ENCODE measurements at regions not wholly inside any gene's neighbourhood (a gene's known extent, or its start where the extent isn't known, plus 50 kb on each side); places are given as distances from the start of the nearest gene placed in this dataset.

GRCh38 chr5:153094333-153094732 lies 396.1 kb upstream of the GRIA1 start:
- no peak for DNase-seq (ENCODE audit: low read depth in 3 of 3, low spot score in 2 of 3)

GRCh38 chr5:153096381-153096780 lies 394.1 kb upstream of the GRIA1 start:
- no peak for DNase-seq (ENCODE audit: low read depth in 3 of 3, low spot score in 2 of 3)

DNA sequence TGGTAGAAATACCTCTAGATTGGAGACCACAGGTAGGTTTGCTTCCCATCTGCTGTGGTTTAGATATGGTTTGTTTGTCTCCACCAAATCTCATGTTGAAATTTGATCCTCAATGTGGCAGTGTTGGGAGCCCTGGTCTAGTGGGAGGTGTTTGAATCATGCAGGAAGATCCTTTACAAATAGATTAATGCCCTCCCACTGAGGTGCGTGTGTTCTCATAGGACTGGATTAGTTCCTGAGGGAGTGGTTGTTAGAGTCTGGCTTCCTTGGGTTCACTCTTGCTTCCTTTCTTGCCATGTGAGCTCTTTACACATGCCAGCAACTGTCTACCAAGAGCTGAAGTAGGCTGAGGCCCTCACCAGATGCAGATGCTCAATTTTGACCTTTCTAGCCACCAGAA lies 391.1 kb upstream of the GRIA1 start:
- no peak for DNase-seq (ENCODE audit: low read depth in 3 of 3, low spot score in 2 of 3)

GRCh38 chr5:153101235-153102180 lies 389.0 kb upstream of the GRIA1 start:
- DNase-seq (ENCODE audit: low read depth in 3 of 3, low spot score in 2 of 3), result no peak

DNA sequence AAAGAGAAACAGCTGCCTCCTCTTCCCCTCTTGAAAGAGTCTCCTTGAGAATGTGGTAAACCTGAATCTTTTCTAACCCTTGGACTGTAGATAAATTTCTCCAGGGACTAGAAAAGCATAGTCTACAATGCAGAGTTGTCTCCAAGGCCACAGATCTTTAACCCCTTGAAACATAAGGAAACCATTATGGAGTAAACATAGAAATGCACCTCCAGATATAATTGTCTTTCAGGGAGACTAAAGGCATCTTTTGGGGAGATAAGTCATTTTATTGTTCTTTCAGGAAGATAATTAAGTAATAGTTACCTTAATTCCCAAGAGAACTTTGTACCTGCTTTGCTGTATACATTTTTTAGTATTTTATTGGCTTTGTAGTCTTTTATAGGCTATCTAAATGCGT lies 373.6 kb upstream of the GRIA1 start:
- DNase-seq (ENCODE audit: low read depth in 3 of 3, low spot score in 2 of 3), result no peak

DNA sequence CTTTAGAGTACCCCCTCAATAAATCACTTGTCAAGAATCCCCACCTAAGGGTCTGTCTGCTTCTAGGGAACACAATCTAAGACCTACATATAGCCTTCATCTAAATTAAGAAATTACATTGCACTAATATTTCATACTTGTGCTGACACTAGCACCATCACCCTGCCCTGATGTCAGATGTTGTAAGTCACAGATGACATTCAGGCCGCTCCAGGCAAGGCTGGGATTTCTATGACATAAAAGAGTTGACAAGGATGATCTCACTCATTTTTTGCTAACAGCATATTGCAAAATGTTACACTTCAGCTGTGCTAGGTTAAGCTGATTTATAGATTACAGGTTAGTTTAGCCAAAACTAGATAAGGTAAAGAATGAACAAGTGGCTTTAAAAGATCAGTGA lies 372.5 kb upstream of the GRIA1 start:
- DNase-seq (ENCODE audit: low read depth in 3 of 3, low spot score in 2 of 3), result no peak

DNA sequence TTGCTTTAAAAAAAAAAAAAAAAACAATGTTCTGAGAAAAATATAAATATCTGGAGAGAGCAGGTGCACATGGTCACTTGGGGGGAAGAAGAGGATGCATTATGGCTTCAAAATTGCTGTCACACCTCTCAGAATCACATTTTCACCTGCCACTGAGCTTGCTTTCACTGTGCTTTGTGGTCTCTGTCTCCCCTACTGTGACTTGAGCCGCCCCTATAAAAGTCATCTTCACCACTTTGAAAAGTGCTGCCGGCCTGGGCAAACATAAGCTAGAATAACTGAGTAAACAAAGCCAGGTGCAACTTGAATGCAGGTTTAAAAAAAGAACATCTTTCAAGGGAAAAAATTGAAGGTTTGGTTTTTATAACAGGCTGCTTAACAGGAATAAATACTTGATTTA lies 368.1 kb upstream of the GRIA1 start:
- peak in 1 of 3 donors; percentile 10 for DNase-seq (ENCODE audit: low read depth in 3 of 3, low spot score in 2 of 3)

GRCh38 chr5:153130296-153130695 lies 360.2 kb upstream of the GRIA1 start:
- DNase-seq (ENCODE audit: low read depth in 3 of 3, low spot score in 2 of 3), result no peak

DNA sequence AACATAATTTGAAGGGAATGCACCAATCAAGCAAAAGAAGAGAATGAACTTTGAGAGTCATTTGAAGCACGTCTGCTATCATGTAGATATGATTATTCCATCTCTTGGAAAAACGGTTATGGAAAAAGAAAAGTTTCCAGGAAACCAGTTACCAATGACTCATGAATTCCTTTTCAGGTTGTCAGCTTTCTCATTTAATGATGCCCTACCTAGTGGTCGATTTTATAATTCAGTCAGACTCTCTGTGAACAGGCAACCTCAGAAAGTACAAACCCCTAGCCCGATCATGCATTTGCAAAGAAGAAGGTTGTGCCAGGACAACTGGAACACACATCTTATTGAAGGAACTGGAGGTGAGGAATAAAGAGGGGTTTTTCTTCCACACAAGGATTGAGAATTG lies 355.1 kb upstream of the GRIA1 start:
- DNase-seq (ENCODE audit: low read depth in 3 of 3, low spot score in 2 of 3), result no peak

DNA sequence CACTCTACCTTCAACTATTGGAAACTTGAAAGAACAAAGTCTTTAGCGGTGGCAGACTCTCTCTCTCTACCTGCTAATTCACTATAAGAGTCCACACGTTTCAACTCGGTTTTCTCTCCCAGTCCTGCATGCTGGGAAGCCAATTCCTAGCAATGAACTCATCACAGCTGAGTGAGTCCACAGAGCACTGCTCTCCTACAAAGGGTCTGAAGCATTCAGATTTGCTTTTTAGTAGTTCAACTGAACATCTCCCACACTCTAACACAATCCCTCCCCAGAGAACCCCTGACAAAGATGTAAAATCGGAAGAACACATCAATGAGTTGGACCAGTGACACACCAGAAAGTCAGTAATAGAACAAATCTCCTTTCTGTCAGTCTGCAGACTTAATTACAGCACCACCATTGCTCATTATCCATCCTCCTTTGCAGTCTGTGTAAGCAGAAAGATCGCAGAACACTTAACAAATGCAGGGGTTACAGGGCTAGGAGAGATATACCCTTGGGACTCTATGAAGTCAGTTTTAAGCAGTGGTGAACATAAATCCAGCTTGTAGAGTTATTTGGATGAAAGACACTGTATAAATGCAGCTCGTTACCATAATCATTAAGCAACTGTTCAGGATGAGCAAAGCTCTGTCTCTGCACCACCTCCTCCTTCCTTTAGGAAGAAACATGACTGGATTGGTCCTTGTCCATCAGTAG lies 353.4 kb upstream of the GRIA1 start:
- no peak for DNase-seq (ENCODE audit: low read depth in 3 of 3, low spot score in 2 of 3)

DNA sequence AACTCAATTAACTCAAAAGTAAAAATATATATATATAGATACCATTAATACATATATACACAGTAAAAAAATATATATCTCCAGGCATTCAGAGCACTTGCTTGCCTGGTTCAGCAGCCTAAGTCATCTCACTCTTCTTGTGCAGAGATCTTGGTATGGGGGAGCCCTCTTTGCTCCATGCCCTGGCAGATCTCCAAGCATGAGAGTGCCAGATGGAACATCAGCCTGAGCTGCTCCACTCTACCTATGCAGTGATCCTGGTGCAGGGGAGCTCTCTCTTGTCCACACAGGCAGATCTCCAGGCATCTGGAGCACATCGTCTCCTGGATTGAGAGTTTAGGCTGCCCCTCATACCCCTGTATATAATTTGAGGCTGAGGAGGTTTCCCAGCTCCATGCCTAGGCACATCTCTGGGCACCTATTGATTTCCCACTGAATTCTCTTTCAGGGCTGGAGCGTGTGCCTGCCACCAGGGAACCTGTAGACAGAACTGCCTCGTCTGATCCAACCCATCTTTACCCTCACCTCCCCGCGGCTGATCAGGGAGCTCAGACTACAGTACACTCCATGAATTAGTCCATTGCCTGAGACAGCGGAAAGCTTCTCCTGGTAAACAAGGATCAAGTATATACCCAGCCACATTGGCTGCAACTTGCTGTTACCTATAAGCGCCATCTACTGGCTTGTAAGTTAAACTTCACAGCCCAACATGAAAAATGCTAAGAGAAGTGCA lies 342.4 kb upstream of the GRIA1 start:
- peak in 2 of 3 donors; percentile 1 to 6 for DNase-seq (ENCODE audit: low read depth in 3 of 3, low spot score in 2 of 3)

- DNase-seq (ENCODE audit: low read depth in 3 of 3, low spot score in 2 of 3), result no peak
These were observed 341.9 kb upstream of the GRIA1 start for GRCh38 chr5:153148624-153148976.

- DNase-seq (ENCODE audit: low read depth in 3 of 3, low spot score in 2 of 3), result no peak
These were observed 338.9 kb upstream of the GRIA1 start for GRCh38 chr5:153151558-153151957.

- DNase-seq (ENCODE audit: low read depth in 3 of 3, low spot score in 2 of 3), result no peak
These were observed 337.4 kb upstream of the GRIA1 start for GRCh38 chr5:153153086-153153485.

DNA sequence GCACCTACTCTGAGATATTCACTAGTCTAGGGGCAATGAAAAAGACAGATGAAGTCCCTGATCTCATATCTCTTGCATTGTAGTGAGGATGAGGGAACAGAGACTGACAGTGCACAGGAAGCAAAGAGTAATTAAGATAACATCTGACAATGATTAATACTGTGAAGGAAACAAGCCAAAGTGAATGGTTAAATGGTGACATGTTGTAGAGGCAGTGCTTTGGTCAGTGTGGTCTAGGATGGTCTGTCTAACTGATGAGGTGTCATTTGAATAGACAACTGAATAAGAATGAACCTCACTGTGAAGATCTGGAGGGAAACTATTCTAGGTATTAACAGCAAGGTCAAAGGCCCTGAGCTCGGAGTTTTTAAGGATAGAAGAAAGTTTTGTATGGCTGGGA lies 333.3 kb upstream of the GRIA1 start:
- DNase-seq (ENCODE audit: low read depth in 3 of 3, low spot score in 2 of 3), result no peak

GRCh38 chr5:153158608-153159007 lies 331.9 kb upstream of the GRIA1 start:
- no peak for DNase-seq (ENCODE audit: low read depth in 3 of 3, low spot score in 2 of 3)

DNA sequence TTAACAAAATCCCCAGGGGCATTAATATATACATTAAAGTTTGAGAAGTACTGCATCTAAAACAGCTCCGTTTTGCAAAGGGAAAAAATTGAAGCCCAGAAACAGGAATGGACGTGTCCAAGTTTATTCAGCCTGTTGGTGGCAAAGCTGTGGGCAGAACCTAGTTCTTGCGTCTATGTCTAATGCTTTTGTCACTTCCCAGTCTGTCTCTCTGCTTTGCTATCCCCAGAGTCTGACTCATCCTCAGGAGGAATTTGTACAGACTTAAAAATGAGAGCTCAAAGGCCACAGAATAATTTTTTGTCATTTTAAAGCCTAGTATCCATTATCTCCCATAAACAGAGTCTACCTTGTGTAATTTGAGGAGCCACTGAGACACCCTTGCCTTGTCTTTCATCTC lies 330.9 kb upstream of the GRIA1 start:
- DNase-seq (ENCODE audit: low read depth in 3 of 3, low spot score in 2 of 3), result no peak

DNA sequence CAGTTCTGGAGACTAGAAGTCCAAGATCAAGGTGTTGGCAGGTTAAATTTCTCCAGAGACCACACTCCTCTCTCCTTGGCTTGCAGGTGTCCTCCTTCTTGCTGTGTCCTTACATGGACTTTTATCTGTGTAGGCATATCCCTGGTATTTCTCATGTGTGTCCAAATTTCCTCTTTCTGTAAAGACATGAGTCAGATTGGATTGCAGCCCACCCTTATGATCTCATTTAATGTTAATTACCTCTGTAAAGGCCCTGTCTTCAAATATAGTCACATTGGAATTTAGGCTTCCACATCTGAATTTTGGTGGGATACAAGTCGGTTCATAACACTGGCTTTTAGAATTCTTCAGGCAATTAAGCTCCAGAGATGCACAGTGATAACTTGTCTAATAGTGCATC lies 322.2 kb upstream of the GRIA1 start:
- no peak for DNase-seq (ENCODE audit: low read depth in 3 of 3, low spot score in 2 of 3)

GRCh38 chr5:153187503-153187902 lies 303.0 kb upstream of the GRIA1 start:
- no peak for DNase-seq (ENCODE audit: low read depth in 3 of 3, low spot score in 2 of 3)

DNA sequence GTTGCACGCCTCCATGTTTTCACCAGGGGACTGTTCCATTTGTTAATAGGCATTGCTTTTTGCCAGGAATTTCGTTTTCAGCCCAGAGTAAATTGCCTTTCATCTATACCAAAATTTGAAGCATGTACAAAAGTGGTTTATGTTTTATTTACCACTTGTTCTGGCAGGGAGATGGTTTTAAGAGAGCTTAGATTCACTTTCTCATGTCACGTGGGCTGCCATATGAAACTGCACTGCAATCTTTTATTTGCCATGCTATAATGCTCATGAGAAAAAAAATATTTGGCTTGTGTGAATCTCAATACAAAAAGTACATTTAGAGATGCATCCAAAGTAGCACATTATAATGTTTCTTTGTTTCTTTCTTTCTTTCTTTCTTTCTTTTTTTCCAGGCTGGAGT lies 284.1 kb upstream of the GRIA1 start:
- DNase-seq (ENCODE audit: low read depth in 3 of 3, low spot score in 2 of 3), result no peak

DNA sequence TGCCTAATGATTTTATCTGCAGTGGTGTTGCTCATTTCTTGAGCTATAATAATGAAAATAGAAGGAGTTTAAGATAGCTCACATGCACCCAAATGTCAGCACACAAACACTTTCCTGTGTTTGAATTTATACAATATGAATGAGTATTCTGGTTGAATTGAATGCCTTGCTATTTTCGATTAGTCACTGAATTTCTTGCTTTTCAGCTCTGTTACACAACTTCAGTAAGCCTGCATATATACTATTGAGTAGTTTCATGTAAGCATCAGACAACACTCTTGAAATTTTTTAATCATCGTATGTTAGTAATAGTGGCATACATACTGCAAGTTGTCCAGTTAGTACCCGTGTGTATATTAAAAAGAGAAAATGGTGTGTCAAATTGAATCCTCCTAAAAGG lies 281.5 kb upstream of the GRIA1 start:
- no peak for DNase-seq (ENCODE audit: low read depth in 3 of 3, low spot score in 2 of 3)

- DNase-seq (ENCODE audit: low read depth in 3 of 3, low spot score in 2 of 3), result no peak
These were observed 280.8 kb upstream of the GRIA1 start for GRCh38 chr5:153209687-153210086.

Measured in right renal cortex interstitium (tissue), 3 donors.